Astrocyte (in vitro differentiated cells and primary cell): ENCODE measurements at regions not wholly inside any gene's neighbourhood (a gene's known extent, or its start where the extent isn't known, plus 50 kb on each side); places are given as distances from the start of the nearest gene placed in this dataset.

Experiments
- DNase-seq: peaks from one replicate; pipeline ENCODE4 v3.0.0-alpha.2; 2010; ENCODE audit warnings: low read depth
- FAIRE-seq: peaks from 2 replicates; lab custom pipeline; 2011; peaks lifted over from hg19 to GRCh38; lab: Jason Lieb, UNC
- H2AFZ ChIP-seq: 2 replicates; pipeline ENCODE4 v1.6.0; 2012; ENCODE audit warnings: low read depth, low read length, inconsistent platforms
- H3K27ac ChIP-seq: 2 replicates; pipeline ENCODE4 v1.5.1; 2011; ENCODE audit warnings: low read depth, low read length, inconsistent platforms
- H3K27me3 ChIP-seq: 2 replicates; pipeline ENCODE4 v1.6.0; 2011; ENCODE audit warnings: low read length, inconsistent platforms; ENCODE audit not compliant: insufficient read depth
- H3K36me3 ChIP-seq: 2 replicates; pipeline ENCODE4 v1.5.1; 2011; ENCODE audit warnings: low read length, inconsistent platforms; ENCODE audit not compliant: insufficient read depth
- H3K4me1 ChIP-seq: 2 replicates; pipeline ENCODE4 v1.5.1; 2011; ENCODE audit warnings: low read length, inconsistent platforms; ENCODE audit not compliant: insufficient read depth
- H3K4me2 ChIP-seq: 2 replicates; pipeline ENCODE4 v1.6.0; 2012; ENCODE audit warnings: low read length, inconsistent platforms
- H3K4me3 ChIP-seq: 2 replicates; pipeline ENCODE4 v1.5.1; 2011; ENCODE audit warnings: low read depth, mild to moderate bottlenecking, low read length, inconsistent platforms; ENCODE audit not compliant: insufficient read depth
- H3K79me2 ChIP-seq: 2 replicates; pipeline ENCODE4 v1.6.0; 2012; ENCODE audit warnings: mild to moderate bottlenecking, low read length, inconsistent platforms; ENCODE audit not compliant: insufficient read depth
- H3K9ac ChIP-seq: 2 replicates; pipeline ENCODE4 v1.6.0; 2012; ENCODE audit warnings: mild to moderate bottlenecking, low read length, inconsistent platforms
- H3K9me3 ChIP-seq: 2 replicates; pipeline ENCODE4 v1.5.1; 2012; ENCODE audit warnings: low read depth, mild to moderate bottlenecking, low read length, inconsistent platforms; ENCODE audit not compliant: insufficient read depth
- H4K20me1 ChIP-seq: 2 replicates; pipeline ENCODE4 v1.6.0; 2012; ENCODE audit warnings: low read length, inconsistent platforms; ENCODE audit not compliant: insufficient read depth
- H3K27ac Mint-ChIP-seq: one replicate; pipeline ENCODE4 v1.8.0; 2021; ENCODE audit warnings: mild to moderate bottlenecking, mixed read lengths; ENCODE audit not compliant: unreplicated experiment
- H3K27me3 Mint-ChIP-seq: one replicate; pipeline ENCODE4 v1.8.0; 2021; ENCODE audit warnings: low read depth, mixed read lengths; ENCODE audit not compliant: unreplicated experiment
- H3K36me3 Mint-ChIP-seq: one replicate; pipeline ENCODE4 v1.8.0; 2021; ENCODE audit warnings: low read depth, mixed read lengths; ENCODE audit not compliant: unreplicated experiment
- H3K4me1 Mint-ChIP-seq: one replicate; pipeline ENCODE4 v1.8.0; 2021; ENCODE audit warnings: low read depth, mixed read lengths; ENCODE audit not compliant: unreplicated experiment
- H3K4me3 Mint-ChIP-seq: one replicate; pipeline ENCODE4 v1.8.0; 2021; ENCODE audit warnings: mild to moderate bottlenecking, moderate library complexity, mixed read lengths; ENCODE audit not compliant: unreplicated experiment
- H3K9me3 Mint-ChIP-seq: one replicate; pipeline ENCODE4 v1.8.0; 2021; ENCODE audit warnings: mild to moderate bottlenecking, mixed read lengths; ENCODE audit not compliant: unreplicated experiment
- EZH2 ChIP-seq: IDR thresholded peaks from 2 replicates; pipeline ENCODE4 v1.6.1; 2012; ENCODE audit warnings: mild to moderate bottlenecking, low read length, inconsistent platforms; ENCODE audit not compliant: insufficient read depth
- TF ChIP-seq, protein P1 (sequence below): IDR thresholded peaks from 2 replicates; pipeline ENCODE4 v1.5.1; 2011; ENCODE audit warnings: low read depth, mild to moderate bottlenecking, inconsistent platforms, low read length, moderate library complexity; ENCODE audit not compliant: insufficient read depth

DNA sequence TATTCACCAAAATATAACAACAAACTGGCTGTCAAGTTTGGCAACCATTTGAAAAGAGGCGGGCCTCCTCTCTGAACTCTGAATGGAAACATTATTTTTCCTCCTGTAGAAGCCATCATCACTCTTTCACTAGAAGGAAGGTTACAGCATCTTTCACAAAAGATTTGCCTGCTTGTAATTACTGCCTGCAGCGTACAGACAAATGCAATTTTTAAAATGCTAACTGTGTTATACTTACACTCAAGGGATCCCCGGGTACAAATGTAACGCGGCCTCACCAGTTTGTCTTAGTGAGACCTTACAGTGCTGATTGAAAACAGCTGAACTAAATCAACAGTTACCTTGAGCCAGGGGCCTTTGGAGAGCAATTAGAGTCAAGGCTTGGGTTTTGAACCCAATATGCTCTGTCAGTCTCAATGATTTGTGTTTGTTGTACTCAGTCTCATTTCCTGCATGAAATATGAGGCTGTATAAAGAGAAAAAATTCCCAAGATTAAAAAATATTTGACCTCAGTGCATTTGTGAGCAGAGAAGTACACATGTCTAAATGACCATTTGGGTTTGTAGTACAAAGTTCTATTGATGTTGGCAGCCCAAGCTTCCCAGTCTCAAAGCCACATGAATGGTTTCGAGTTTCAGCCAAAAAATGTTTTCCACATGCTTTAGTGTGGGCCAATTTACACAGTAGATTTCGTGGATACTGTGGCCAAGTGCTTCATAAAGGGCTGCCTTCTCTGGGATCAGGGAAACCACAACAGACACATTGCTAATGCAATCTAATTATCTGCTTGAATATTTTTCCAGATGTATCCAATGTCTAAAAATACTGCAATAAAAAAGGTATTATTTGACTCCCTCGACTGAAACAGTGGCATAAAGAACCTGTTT is 500.0 kb downstream of the SPATA31D1 start:
- Mint-ChIP-seq H3K36me3 (no peaks in the 10 kb centered on the region), H3K27me3 (no peaks in the 10 kb centered on the region), H3K27ac (no peak overlapping the region), H3K4me3 (no peak overlapping the region), H3K4me1 (peaks cover 13% of the 10 kb centered on the region), H3K9me3 (no peaks in the 10 kb centered on the region)
- DNase-seq, result peak; percentile 100
- no peak overlapping the region for H3K9ac ChIP-seq
- H3K27ac ChIP-seq, result peak overlapping the region; percentile 22
- H3K79me2 ChIP-seq, result no peaks in the 10 kb centered on the region
- no peak overlapping the region for H3K4me3 ChIP-seq
- peak overlapping the region; percentile 48 for H3K4me2 ChIP-seq
- H3K36me3 ChIP-seq, result no peaks in the 10 kb centered on the region
- H2AFZ ChIP-seq, result no peak overlapping the region
- H3K4me1 ChIP-seq, result peaks cover 25% of the 10 kb centered on the region
- H3K27me3 ChIP-seq, result peaks cover 8% of the 10 kb centered on the region
- TF ChIP-seq, protein P1, sequence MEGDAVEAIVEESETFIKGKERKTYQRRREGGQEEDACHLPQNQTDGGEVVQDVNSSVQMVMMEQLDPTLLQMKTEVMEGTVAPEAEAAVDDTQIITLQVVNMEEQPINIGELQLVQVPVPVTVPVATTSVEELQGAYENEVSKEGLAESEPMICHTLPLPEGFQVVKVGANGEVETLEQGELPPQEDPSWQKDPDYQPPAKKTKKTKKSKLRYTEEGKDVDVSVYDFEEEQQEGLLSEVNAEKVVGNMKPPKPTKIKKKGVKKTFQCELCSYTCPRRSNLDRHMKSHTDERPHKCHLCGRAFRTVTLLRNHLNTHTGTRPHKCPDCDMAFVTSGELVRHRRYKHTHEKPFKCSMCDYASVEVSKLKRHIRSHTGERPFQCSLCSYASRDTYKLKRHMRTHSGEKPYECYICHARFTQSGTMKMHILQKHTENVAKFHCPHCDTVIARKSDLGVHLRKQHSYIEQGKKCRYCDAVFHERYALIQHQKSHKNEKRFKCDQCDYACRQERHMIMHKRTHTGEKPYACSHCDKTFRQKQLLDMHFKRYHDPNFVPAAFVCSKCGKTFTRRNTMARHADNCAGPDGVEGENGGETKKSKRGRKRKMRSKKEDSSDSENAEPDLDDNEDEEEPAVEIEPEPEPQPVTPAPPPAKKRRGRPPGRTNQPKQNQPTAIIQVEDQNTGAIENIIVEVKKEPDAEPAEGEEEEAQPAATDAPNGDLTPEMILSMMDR, result no peak
- no peak for TF ChIP-seq EZH2
- FAIRE-seq, result peak; percentile 43
- H3K9me3 ChIP-seq, result no peaks in the 10 kb centered on the region
- H4K20me1 ChIP-seq, result no peaks in the 10 kb centered on the region

DNA sequence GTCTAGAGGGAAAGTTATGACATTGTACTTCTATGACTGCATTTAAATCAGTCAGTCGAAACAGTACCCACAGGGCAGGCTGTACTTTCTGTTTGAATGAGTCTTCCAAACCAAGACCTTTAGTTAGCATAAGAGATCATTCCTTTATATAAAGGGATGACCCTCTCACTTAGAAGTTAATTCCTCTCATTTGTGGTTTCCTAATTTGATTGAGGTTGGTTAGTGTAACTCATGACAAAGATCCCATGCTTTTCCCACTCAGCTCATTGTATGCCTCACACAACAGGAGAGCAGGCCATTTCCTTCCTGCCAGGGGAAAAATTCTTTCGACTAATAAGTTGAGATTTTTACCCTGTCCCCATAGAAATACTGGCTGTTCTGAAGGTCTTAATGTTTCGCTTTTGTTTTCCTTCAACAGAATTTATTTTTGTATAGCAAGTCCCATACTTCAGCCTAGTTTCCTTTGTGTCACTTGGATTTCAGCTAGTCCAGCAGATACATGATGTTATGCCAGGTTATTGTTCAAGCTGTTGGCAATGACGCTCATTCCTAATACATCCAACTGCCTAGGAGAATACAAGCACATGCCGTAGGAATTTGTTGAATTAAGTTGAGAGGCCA is 500.7 kb downstream of the SPATA31D1 start:
- DNase-seq (peak; percentile 55), FAIRE-seq (peak; percentile 80)
- Histone ChIP-seq H3K79me2 (no peaks in the 10 kb centered on the region), H3K36me3 (no peaks in the 10 kb centered on the region), H3K4me3 (no peak overlapping the region), H3K4me1 (peaks cover 25% of the 10 kb centered on the region), H4K20me1 (no peaks in the 10 kb centered on the region), H3K27me3 (peaks cover 7% of the 10 kb centered on the region), H3K9me3 (no peaks in the 10 kb centered on the region), H3K27ac (peak overlapping the region; percentile 22), H3K4me2 (peak overlapping the region; percentile 48), H3K9ac (no peak overlapping the region), H2AFZ (no peak overlapping the region)
- Mint-ChIP-seq H3K4me1 (peaks cover 13% of the 10 kb centered on the region), H3K4me3 (no peak overlapping the region), H3K27ac (no peak overlapping the region), H3K36me3 (no peaks in the 10 kb centered on the region), H3K27me3 (no peaks in the 10 kb centered on the region), H3K9me3 (no peaks in the 10 kb centered on the region)
- TF ChIP-seq, protein P1, result no peak
- TF ChIP-seq EZH2, result no peak
